ENCODE measurements at regions not wholly inside any gene's neighbourhood (a gene's known extent, or its start where the extent isn't known, plus 50 kb on each side); places are given as distances from the start of the nearest gene placed in this dataset.

- TF ChIP-seq CTCF (IDR thresholded peaks at IDR 0.05) (no peak), POLR2A (IDR thresholded peaks at IDR 0.05) (no peak)
Observed at GRCh38 chr12:77323788-77324415, 258.5 kb upstream of the E2F7 start.
